NB4 (cell line): ENCODE measurements at regions not wholly inside any gene's neighbourhood (a gene's known extent, or its start where the extent isn't known, plus 50 kb on each side); places are given as distances from the start of the nearest gene placed in this dataset.

Experiments used
- POLR2A ChIP-seq: IDR thresholded peaks from 2 replicates; pipeline ENCODE4 v1.6.1; 2011; ENCODE audit warnings: mild to moderate bottlenecking; ENCODE audit not compliant: insufficient read length; ENCODE audit errors: extremely low read depth
- TF ChIP-seq, protein P1 (sequence below): IDR thresholded peaks from 2 replicates; pipeline ENCODE4 v1.6.1; 2011; ENCODE audit warnings: low read depth, low read length
- TF ChIP-seq, protein P2 (sequence below): IDR thresholded peaks from one replicate; pipeline ENCODE4 v1.5.1; 2012; ENCODE audit warnings: low read depth, low read length

DNA sequence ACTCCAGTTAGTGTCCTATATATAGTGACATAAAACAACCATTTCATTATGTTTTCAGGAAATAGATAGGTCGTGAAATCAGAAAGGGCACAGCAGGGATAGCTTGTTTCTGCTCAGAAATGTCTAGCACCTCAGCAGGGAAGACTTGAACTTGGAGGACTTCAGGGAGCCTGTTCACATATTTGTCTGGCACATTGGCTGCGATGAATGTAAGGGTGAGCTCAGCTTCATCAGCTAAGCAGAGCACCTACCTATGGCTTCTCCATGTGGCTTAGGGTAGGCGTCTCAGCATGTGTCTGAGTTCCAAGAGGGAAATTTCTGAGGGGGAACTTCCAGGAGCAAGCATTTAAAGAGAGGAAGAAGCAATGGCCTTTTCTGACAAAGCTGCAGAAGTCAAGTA is 126.2 kb downstream of the PCDH10 start:
- TF ChIP-seq POLR2A = no peak
- TF ChIP-seq, protein P1, sequence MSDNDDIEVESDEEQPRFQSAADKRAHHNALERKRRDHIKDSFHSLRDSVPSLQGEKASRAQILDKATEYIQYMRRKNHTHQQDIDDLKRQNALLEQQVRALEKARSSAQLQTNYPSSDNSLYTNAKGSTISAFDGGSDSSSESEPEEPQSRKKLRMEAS = no peak
- TF ChIP-seq, protein P2, sequence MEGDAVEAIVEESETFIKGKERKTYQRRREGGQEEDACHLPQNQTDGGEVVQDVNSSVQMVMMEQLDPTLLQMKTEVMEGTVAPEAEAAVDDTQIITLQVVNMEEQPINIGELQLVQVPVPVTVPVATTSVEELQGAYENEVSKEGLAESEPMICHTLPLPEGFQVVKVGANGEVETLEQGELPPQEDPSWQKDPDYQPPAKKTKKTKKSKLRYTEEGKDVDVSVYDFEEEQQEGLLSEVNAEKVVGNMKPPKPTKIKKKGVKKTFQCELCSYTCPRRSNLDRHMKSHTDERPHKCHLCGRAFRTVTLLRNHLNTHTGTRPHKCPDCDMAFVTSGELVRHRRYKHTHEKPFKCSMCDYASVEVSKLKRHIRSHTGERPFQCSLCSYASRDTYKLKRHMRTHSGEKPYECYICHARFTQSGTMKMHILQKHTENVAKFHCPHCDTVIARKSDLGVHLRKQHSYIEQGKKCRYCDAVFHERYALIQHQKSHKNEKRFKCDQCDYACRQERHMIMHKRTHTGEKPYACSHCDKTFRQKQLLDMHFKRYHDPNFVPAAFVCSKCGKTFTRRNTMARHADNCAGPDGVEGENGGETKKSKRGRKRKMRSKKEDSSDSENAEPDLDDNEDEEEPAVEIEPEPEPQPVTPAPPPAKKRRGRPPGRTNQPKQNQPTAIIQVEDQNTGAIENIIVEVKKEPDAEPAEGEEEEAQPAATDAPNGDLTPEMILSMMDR = no peak
